Smooth muscle cell (in vitro differentiated cells): ENCODE measurements at regions not wholly inside any gene's neighbourhood (a gene's known extent, or its start where the extent isn't known, plus 50 kb on each side); places are given as distances from the start of the nearest gene placed in this dataset.
A peak's percentile ranks its signal among the peaks of the same experiment; 100 is the strongest.

Experiments used
- DNase-seq: peaks from one replicate; lab custom pipeline; 2025; ENCODE audit not compliant: unreplicated experiment; lab: John Stamatoyannopoulos, UW
- H2AFZ ChIP-seq: fragments of 200-600 bp; sonication (generic); 2 replicates; pipeline ENCODE4 v1.6.0; 2016; ENCODE audit warnings: antibody characterized with exemption, low read depth, mild to moderate bottlenecking
- H3F3A ChIP-seq: fragments of 200-600 bp; sonication (generic); 2 replicates; pipeline ENCODE4 v1.6.0; 2017; ENCODE audit warnings: antibody characterized with exemption, low read depth
- H3K27ac ChIP-seq: fragments of 200-600 bp; sonication (generic); 2 replicates; pipeline ENCODE4 v1.5.1; 2016; ENCODE audit warnings: low read depth, mild to moderate bottlenecking
- H3K27me3 ChIP-seq: fragments of 200-600 bp; sonication (generic); 2 replicates; pipeline ENCODE4 v1.6.1; 2016; ENCODE audit warnings: low read depth, mild to moderate bottlenecking
- H3K36me3 ChIP-seq: fragments of 200-600 bp; sonication (generic); 2 replicates; pipeline ENCODE4 v1.5.1; 2016; ENCODE audit warnings: low read depth
- H3K4me1 ChIP-seq: fragments of 200-600 bp; sonication (generic); 2 replicates; pipeline ENCODE4 v1.5.1; 2016; ENCODE audit warnings: low read depth
- H3K4me2 ChIP-seq: fragments of 200-600 bp; sonication (generic); 2 replicates; pipeline ENCODE4 v1.6.0; 2016; ENCODE audit warnings: mild to moderate bottlenecking
- H3K4me3 ChIP-seq: fragments of 200-600 bp; sonication (generic); 2 replicates; pipeline ENCODE4 v1.5.1; 2016; ENCODE audit warnings: mild to moderate bottlenecking
- H3K79me2 ChIP-seq: fragments of 200-600 bp; sonication (generic); 2 replicates; pipeline ENCODE4 v1.6.0; 2016; ENCODE audit warnings: low read depth, mild to moderate bottlenecking
- H3K9ac ChIP-seq: fragments of 200-600 bp; sonication (generic); 2 replicates; pipeline ENCODE4 v1.6.0; 2016; ENCODE audit warnings: low read depth
- H3K9me3 ChIP-seq: fragments of 200-600 bp; sonication (generic); replicated peaks from 2 replicates; pipeline ENCODE4 v1.5.1; 2016; ENCODE audit warnings: low read depth
- H4K20me1 ChIP-seq: fragments of 200-600 bp; sonication (generic); 2 replicates; pipeline ENCODE4 v1.6.0; 2016; ENCODE audit warnings: low read depth
- CTCF ChIP-seq: fragments of 200-600 bp; sonication (generic); IDR thresholded peaks from 2 replicates; pipeline ENCODE4 v1.5.1; 2017; ENCODE audit warnings: borderline replicate concordance, mild to moderate bottlenecking, antibody characterized with exemption; ENCODE audit not compliant: insufficient read depth, poor library complexity, severe bottlenecking
- WGBS: methylation state at CpG from one replicate; pipeline ENCODE4 v1.1.7; 2016; ENCODE audit warnings: low lambda C conversion rate; 5-methylcytosine and 5-hydroxymethylcytosine counted together

- Histone ChIP-seq H3K27me3 (no peaks in the 10 kb centered on the region), H3K79me2 (no peaks in the 10 kb centered on the region), H3K9ac (no peak overlapping the region), H3K27ac (peak overlapping the region; percentile 52), H3K4me2 (no peak overlapping the region), H3K9me3 (no peaks in the 10 kb centered on the region), H4K20me1 (peaks cover 95% of the 10 kb centered on the region), H3K4me1 (no peaks in the 10 kb centered on the region), H3F3A (peaks cover 18% of the 10 kb centered on the region), H3K36me3 (peaks cover 6% of the 10 kb centered on the region), H2AFZ (no peak overlapping the region), H3K4me3 (no peak overlapping the region)
- no peak for DNase-seq
- no peak for TF ChIP-seq CTCF
Measured at GRCh38 chr3:110851736-110852135, 219.9 kb upstream of the NECTIN3 start.

GRCh38 chr3:110855207-110855606 lies 216.4 kb upstream of the NECTIN3 start:
- 96% methylated on average over 2 of the region's 2 CpGs for whole genome bisulfite sequencing

GRCh38 chr3:110856916-110857315 lies 214.7 kb upstream of the NECTIN3 start:
- no peak for DNase-seq
- H3K9me3 ChIP-seq = no peaks in the 10 kb centered on the region
- no peak overlapping the region for H2AFZ ChIP-seq
- H3K27ac ChIP-seq = no peak overlapping the region
- no peaks in the 10 kb centered on the region for H3K4me1 ChIP-seq
- H3K4me2 ChIP-seq = no peak overlapping the region
- H3K4me3 ChIP-seq = no peak overlapping the region
- peaks cover 11% of the 10 kb centered on the region for H3F3A ChIP-seq
- H3K9ac ChIP-seq = no peak overlapping the region
- H3K79me2 ChIP-seq = no peaks in the 10 kb centered on the region
- TF ChIP-seq CTCF = no peak
- peaks cover 97% of the 10 kb centered on the region for H4K20me1 ChIP-seq
- peaks cover 4% of the 10 kb centered on the region for H3K36me3 ChIP-seq
- WGBS = 95% methylated on average over 2 of the region's 2 CpGs
- H3K27me3 ChIP-seq = no peaks in the 10 kb centered on the region

More at GRCh38 chr3:110855207-110855606, 216.4 kb upstream of the NECTIN3 start:
- Histone ChIP-seq H3K9ac (no peak overlapping the region), H4K20me1 (peaks cover 98% of the 10 kb centered on the region), H3F3A (peaks cover 17% of the 10 kb centered on the region), H3K4me1 (no peaks in the 10 kb centered on the region), H2AFZ (no peak overlapping the region), H3K4me2 (no peak overlapping the region), H3K27me3 (no peaks in the 10 kb centered on the region), H3K9me3 (no peaks in the 10 kb centered on the region), H3K36me3 (peaks cover 6% of the 10 kb centered on the region), H3K4me3 (no peak overlapping the region), H3K79me2 (no peaks in the 10 kb centered on the region), H3K27ac (peak overlapping the region; percentile 5)
- DNase-seq = no peak
- no peak for TF ChIP-seq CTCF

GRCh38 chr3:110858549-110858948 lies 213.1 kb upstream of the NECTIN3 start:
- H3F3A ChIP-seq = peaks cover 11% of the 10 kb centered on the region

More at GRCh38 chr3:110858549-110858948, 213.1 kb upstream of the NECTIN3 start:
- 82% methylated on average over 4 of the region's 4 CpGs for WGBS
- Histone ChIP-seq H3K27ac (no peak overlapping the region), H2AFZ (no peak overlapping the region), H3K9ac (no peak overlapping the region), H3K4me2 (no peak overlapping the region), H3K79me2 (no peaks in the 10 kb centered on the region), H3K4me3 (no peak overlapping the region), H3K4me1 (no peaks in the 10 kb centered on the region), H3K36me3 (no peaks in the 10 kb centered on the region), H4K20me1 (peaks cover 96% of the 10 kb centered on the region), H3K9me3 (no peaks in the 10 kb centered on the region), H3K27me3 (no peaks in the 10 kb centered on the region)
- TF ChIP-seq CTCF = no peak
- no peak for DNase-seq
